Medulla oblongata (tissue), 1 donor: ENCODE measurements at regions not wholly inside any gene's neighbourhood (a gene's known extent, or its start where the extent isn't known, plus 50 kb on each side); places are given as distances from the start of the nearest gene placed in this dataset.

ENCODE experiments used
- DNase-seq: peaks from one replicate; pipeline ENCODE4 v3.0.0-alpha.2; 2015; ENCODE audit errors: extremely low spot score

DNA sequence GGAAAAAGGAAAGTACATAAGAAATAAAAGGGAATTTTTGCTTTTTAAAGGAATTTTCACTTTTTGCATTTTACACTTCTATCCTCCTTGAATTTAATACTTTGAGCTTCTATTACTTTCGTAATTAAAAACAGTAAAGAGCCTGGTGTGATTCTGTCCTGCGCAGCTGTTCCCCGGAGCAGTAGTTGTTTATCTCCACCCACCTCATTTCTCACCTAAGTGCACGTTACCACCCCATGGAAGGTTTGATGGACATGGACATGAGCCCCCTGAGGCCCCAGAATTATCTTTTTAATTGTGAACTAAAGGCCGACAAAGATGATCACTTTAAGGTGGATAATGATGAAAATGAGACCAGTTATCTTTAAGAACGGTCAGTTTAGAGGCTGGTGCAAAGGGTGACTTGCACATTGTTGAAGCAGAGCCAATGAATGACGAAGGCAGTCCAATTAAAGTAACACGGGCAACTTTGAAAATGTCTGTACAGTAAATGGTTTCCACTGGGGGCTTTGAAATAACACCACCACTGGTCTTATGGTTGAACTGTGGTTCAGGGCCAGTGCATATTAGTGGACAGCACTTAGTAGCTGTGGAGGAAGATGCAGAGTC lies 52.1 kb upstream of the TEX13D start:
- no peak for DNase-seq

DNA sequence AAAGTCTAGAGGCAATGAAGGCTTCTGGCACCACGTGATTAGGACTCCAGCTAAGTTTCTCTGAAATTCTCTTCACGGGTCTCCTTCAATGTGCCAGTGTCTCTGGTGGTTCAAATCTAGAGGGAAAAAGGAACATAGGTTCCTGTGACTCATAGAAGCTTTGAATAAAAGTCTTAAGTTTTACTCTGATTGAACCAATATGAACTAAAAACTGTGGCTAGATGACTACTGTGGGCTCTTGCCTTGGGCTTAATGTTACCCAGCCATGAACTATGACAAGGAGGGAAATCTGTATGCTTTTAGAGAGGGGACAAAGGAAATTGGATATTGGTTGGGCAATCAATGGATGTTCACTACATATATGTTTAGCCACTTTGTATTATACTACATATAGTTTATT lies 49.9 kb upstream of the TEX13D start:
- DNase-seq = no peak
